Right lobe of liver (tissue), 4 donors: ENCODE measurements at regions not wholly inside any gene's neighbourhood (a gene's known extent, or its start where the extent isn't known, plus 50 kb on each side); places are given as distances from the start of the nearest gene placed in this dataset.

ENCODE experiments used
- CTCF ChIP-seq, 4 donors: fragments of 200-600 bp in 3 of 4; fragments of 450-650 bp in 1 of 4; IDR thresholded peaks; one replicate each; pipeline versions ENCODE4 v1.5.1 to v1.8.0; 2016 to 2022; ENCODE audit warnings: antibody characterized with exemption in 4 of 4, mild to moderate bottlenecking in 2 of 4
- POLR2A ChIP-seq: fragments of 450-650 bp; IDR thresholded peaks from one replicate; pipeline ENCODE4 v1.6.1; 2017; ENCODE audit warnings: antibody characterized with exemption, mild to moderate bottlenecking
- donor health status: DM: no; HTN: no; CAD: no.
- donor health status: DM: no; HTN: no; CAD: no.
- donor health status: DM: no; HTN: yes; CAD: no.

- TF ChIP-seq CTCF (IDR thresholded peaks at IDR 0.05) (no peak), POLR2A (no peak)
These were observed 61.1 kb upstream of the ZBTB20 start for GRCh38 chr3:115208066-115208750.
